Mucosa of descending colon (tissue), 3 donors: ENCODE measurements at regions not wholly inside any gene's neighbourhood (a gene's known extent, or its start where the extent isn't known, plus 50 kb on each side); places are given as distances from the start of the nearest gene placed in this dataset.

Experiments used
- ATAC-seq: fragments of 200-7000 bp; cut with Tn5 transposase; one replicate; pipeline ENCODE4 v1.9.1; 2020; ENCODE audit warnings: mild to moderate bottlenecking, moderate library complexity
- DNase-seq, 3 donors: peaks; one replicate each; pipeline ENCODE4 v3.0.0-alpha.2; 2020
- H3K36me3 ChIP-seq: fragments of 200-600 bp; one replicate; pipeline ENCODE4 v1.8.0; 2021; ENCODE audit warnings: low read depth, mild to moderate bottlenecking
- H3K4me1 ChIP-seq: fragments of 200-600 bp; one replicate; pipeline ENCODE4 v1.8.0; 2021; ENCODE audit warnings: low read depth, mild to moderate bottlenecking
- H3K4me3 ChIP-seq: fragments of 200-600 bp; one replicate; pipeline ENCODE4 v1.8.0; 2021; ENCODE audit warnings: mild to moderate bottlenecking
- H3K9me3 ChIP-seq: fragments of 200-600 bp; one replicate; pipeline ENCODE4 v1.8.0; 2021; ENCODE audit warnings: mild to moderate bottlenecking
- intact Hi-C, 2 donors: fragments of 100-400 bp; cut with DNase I in 1 of 2; cut with micrococcal nuclease in 1 of 2; formaldehyde crosslinking; loops; one replicate each; pipeline versions ENCODE4 v1.11.0 to v1.11.1; 2022; cut with DNase I, micrococcal nuclease
- TF ChIP-seq, protein P1 (sequence below): fragments of 200-600 bp; IDR thresholded peaks from one replicate; pipeline ENCODE4 v1.8.0; 2022; ENCODE audit warnings: antibody characterized with exemption, mild to moderate bottlenecking
- donor health status: DM: no; HTN: no; CAD: no; lungs with moderate emphysema.
- donor health status: DM: no; HTN: no; CAD: no.
- donor health status: DM: no; HTN: yes; CAD: no.

DNA sequence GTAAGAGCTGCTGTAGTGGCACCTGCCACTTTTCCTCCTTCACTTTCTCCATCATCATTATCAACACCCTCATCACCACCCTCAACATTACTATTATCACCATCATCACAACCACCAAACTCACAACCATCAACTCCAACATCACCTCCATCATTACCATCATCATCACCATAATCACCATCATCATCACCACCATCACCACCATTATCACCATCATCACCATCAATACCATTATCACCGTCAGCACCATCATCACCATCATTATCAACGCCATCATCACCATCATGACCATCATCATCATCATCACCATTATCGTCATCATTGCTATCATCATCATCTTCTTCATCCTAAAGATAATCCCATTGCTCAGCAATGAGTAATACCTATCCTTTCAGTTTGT is 255.8 kb downstream of the CYRIA start:
- Histone ChIP-seq H3K36me3 (no peaks in the 10 kb centered on the region), H3K4me3 (no peak overlapping the region), H3K4me1 (no peaks in the 10 kb centered on the region), H3K9me3 (no peaks in the 10 kb centered on the region)
- DNase-seq (no peak), ATAC-seq (no peak)
- intact Hi-C loops, result no loop called here
- TF ChIP-seq, protein P1, sequence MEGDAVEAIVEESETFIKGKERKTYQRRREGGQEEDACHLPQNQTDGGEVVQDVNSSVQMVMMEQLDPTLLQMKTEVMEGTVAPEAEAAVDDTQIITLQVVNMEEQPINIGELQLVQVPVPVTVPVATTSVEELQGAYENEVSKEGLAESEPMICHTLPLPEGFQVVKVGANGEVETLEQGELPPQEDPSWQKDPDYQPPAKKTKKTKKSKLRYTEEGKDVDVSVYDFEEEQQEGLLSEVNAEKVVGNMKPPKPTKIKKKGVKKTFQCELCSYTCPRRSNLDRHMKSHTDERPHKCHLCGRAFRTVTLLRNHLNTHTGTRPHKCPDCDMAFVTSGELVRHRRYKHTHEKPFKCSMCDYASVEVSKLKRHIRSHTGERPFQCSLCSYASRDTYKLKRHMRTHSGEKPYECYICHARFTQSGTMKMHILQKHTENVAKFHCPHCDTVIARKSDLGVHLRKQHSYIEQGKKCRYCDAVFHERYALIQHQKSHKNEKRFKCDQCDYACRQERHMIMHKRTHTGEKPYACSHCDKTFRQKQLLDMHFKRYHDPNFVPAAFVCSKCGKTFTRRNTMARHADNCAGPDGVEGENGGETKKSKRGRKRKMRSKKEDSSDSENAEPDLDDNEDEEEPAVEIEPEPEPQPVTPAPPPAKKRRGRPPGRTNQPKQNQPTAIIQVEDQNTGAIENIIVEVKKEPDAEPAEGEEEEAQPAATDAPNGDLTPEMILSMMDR, result no peak

DNA sequence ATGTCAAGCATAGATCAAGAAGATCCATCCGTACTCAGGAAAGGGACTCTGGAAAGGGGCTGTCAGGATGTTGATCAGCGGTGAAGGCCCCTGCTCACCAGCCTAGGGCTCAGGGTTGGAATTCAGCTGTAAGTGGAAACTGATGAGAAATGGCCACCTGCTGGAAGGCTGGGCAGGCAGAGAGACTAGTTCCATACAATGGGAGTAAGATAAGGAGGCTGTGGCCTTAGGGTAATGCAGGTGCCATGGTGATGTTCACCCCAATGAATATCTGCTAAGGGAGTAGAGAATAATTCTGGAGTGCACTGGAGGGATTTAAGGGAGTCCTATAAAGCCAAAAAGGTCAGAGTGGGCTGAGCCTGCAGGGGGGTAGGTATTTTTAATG is 256.6 kb downstream of the CYRIA start:
- H3K36me3 ChIP-seq, result no peaks in the 10 kb centered on the region
- H3K4me1 ChIP-seq, result no peaks in the 10 kb centered on the region
- H3K9me3 ChIP-seq, result no peaks in the 10 kb centered on the region
- ATAC-seq, result no peak
- H3K4me3 ChIP-seq, result no peak overlapping the region
- DNase-seq, result no peak
- intact Hi-C loops, result no loop called here
- TF ChIP-seq, protein P1, result no peak

DNA sequence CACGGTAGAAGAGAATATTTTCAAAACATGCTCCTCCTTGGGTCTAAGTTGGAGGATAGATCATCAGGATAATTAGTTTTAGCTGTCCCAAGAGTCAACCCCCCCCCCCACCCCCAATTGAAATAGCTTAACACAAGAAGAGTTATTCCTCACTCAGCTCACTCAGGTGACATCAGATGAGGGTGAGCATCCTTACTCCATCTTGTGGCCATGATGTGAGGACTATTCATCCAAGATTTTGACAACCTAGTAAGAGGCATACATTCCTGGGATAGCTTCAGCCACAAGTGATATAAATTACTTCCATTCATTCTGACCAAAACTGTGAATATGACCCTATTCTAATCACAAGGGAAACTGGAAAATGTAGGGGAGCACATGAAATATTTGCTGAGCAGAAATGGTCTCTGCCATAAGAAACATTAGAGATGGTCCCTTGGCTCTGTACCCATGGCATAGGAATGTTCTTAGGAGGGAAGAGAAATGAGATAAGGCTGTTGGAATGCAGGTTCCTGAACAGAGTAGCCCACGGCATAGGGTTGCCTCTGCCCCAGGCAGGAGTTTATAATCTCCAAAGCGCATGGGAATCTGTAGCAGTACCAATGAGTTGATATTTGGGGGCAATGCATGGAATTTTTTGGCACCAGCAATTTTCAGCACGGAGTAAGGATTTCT is 257.2 kb downstream of the CYRIA start:
- Histone ChIP-seq H3K9me3 (no peaks in the 10 kb centered on the region), H3K4me1 (no peaks in the 10 kb centered on the region), H3K4me3 (no peak overlapping the region), H3K36me3 (no peaks in the 10 kb centered on the region)
- DNase-seq, result no peak
- ATAC-seq, result no peak
- intact Hi-C loops, result no loop called here
- TF ChIP-seq, protein P1, result no peak

DNA sequence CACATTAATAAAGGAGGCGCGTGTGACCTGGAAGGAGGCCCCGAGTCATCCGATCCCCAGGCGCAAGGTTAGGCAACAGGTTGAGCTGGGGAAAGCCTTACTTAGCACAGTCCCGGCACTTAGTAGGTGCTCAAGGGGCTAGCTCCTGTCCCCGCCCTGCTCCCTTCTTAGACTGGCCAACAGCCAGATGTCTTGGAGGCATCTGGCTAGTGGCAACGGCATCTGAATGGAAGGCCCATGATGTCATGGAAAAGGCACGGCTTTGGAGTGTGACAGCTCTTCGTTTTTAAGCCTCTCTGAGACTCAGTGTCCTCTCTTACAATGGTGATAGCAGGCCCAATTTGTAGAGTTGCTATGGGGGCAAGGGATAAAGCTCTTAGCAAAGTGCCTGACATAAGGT is 258.3 kb downstream of the CYRIA start:
- intact Hi-C loops, result no loop called here
- TF ChIP-seq, protein P1, result no peak

DNA sequence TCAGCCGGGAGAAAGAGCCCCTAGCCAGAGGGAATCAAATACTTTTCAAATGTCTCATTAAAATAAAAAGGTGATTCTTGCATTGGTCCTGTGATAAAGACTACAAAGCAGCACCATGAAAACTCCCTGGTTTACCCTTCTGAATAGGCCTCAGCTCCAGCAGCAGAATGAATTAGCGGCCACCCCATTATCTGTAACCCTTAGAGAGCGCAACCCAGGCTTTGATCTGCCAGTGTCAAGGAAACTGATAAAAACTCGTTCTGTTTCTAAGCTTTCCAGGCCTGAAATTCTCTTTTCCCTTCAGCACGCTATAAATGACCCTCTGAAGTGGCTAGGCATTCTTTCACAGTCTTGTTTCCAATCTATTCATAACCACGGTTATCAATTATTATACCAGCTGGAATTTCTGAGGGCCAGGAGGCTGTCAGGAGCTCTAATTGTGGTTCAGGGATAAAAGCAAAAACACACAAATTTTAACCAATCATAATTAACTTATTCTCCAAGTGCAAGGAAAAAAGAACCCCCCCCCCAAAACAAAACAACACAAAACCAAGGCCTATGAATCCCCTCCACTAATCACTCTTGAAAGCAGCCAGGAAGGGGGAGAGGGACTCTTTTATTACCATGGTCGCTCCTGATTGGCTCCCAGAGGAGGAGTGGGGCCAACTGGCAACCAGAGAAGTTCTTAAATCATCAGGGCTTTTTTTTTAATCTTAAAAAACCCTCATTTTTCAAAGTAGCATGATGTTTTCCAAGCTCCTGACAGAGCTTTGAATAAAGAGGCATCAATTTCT is 258.9 kb downstream of the CYRIA start:
- no peaks in the 10 kb centered on the region for H3K9me3 ChIP-seq
- TF ChIP-seq, protein P1, result no peak
- intact Hi-C loops, result no loop called here
- DNase-seq, result no peak
- H3K4me1 ChIP-seq, result no peaks in the 10 kb centered on the region
- H3K4me3 ChIP-seq, result no peak overlapping the region
- no peaks in the 10 kb centered on the region for H3K36me3 ChIP-seq
- ATAC-seq, result no peak

More for the DNA sequence above, 258.3 kb downstream of the CYRIA start:
- no peak for DNase-seq
- no peaks in the 10 kb centered on the region for H3K4me1 ChIP-seq
- no peak overlapping the region for H3K4me3 ChIP-seq
- H3K9me3 ChIP-seq, result no peaks in the 10 kb centered on the region
- no peak for ATAC-seq
- no peaks in the 10 kb centered on the region for H3K36me3 ChIP-seq
